Aorta (tissue), 5 donors: ENCODE measurements at regions not wholly inside any gene's neighbourhood (a gene's known extent, or its start where the extent isn't known, plus 50 kb on each side); places are given as distances from the start of the nearest gene placed in this dataset.

Experiments used
- ATAC-seq: fragments of 200-7000 bp; cut with Tn5 transposase; one replicate; pipeline ENCODE4 v1.9.1; 2022; ENCODE audit warnings: moderate library complexity; ENCODE audit not compliant: low FRiP score
- DNase-seq, 2 donors: peaks; one replicate each; pipeline ENCODE4 v3.0.0-alpha.2; 2020
- H3K27ac ChIP-seq, 2 donors: one replicate each; pipeline ENCODE4 v1.5.1; 2013; ENCODE audit warnings: low read length in 2 of 2, mild to moderate bottlenecking in 2 of 2, moderate library complexity in 2 of 2, control low read depth in 1 of 2, inconsistent platforms in 1 of 2, low read depth in 1 of 2
- H3K27me3 ChIP-seq, 2 donors: one replicate each; pipeline ENCODE4 v1.6.1; 2013; ENCODE audit warnings: control low read depth in 1 of 2, low read length in 1 of 2, mild to moderate bottlenecking in 1 of 2, moderate library complexity in 1 of 2; ENCODE audit not compliant: insufficient read depth in 2 of 2, control insufficient read depth in 1 of 2
- H3K36me3 ChIP-seq, 2 donors: one replicate each; pipeline ENCODE4 v1.6.1; 2013; ENCODE audit warnings: control low read depth in 1 of 2, low read length in 1 of 2, mild to moderate bottlenecking in 1 of 2; ENCODE audit not compliant: insufficient read depth in 2 of 2, control insufficient read depth in 1 of 2
- H3K4me1 ChIP-seq, 2 donors: one replicate each; pipeline ENCODE4 v1.6.1; 2013; ENCODE audit warnings: low read length in 2 of 2, control low read depth in 1 of 2, mild to moderate bottlenecking in 1 of 2, moderate library complexity in 1 of 2; ENCODE audit not compliant: insufficient read depth in 2 of 2, control insufficient read depth in 1 of 2
- H3K4me3 ChIP-seq, 2 donors: one replicate each; pipeline ENCODE4 v1.5.1; 2013; ENCODE audit warnings: low read length in 2 of 2, control low read depth in 1 of 2, mild to moderate bottlenecking in 1 of 2
- H3K9me3 ChIP-seq: one replicate; pipeline ENCODE4 v1.6.1; 2013; ENCODE audit warnings: mild to moderate bottlenecking, low read length; ENCODE audit not compliant: control insufficient read depth
- WGBS, 2 donors: extraction: QIAGEN DNeasy Blood & Tissue Kit; methylation state at CpG; one replicate each; pipeline ENCODE4 v1.1.7; 2013; 5-methylcytosine and 5-hydroxymethylcytosine counted together
- intact Hi-C, 2 donors: fragments of 100-400 bp; cut with DNase I; formaldehyde crosslinking; loops; one replicate each; pipeline versions ENCODE4 v1.14.2 to v1.15.0; 2022
- donor health status: healthy with polysubstance abuse.
- donor health status: Bipolar disorder and iron deficiency.
- donor health status: DM: no; HTN: no; CAD: no.
- donor health status: DM: no; HTN: no; CAD: no.
- donor health status: DM: yes; HTN: yes; CAD: no.

DNA sequence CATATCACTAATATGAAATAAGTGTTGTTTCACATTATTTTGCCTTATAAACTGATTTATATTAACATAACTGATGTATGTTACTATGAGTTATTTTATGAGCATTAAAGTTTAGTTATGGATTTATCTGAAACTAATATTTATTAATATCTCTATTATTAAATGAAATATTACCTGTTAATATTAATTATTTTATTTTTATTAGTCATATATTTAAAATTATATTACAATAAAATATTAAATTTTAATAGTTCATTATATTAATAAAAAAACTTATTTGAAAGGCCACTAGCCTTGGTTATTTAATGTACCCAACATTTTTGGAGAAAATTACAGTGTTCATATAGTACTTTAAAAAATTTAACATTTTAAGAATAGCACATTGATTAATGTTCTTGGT, 1643.4 kb upstream of the MIR17HG start:
- H3K27me3 ChIP-seq = no peaks in the 10 kb centered on the region
- DNase-seq (no peak), ATAC-seq (no peak)
- intact Hi-C loops = no loop called here
- no peak overlapping the region for H3K4me3 ChIP-seq
- no peaks in the 10 kb centered on the region for H3K4me1 ChIP-seq
- no peaks in the 10 kb centered on the region for H3K9me3 ChIP-seq
- H3K36me3 ChIP-seq = no peaks in the 10 kb centered on the region
- H3K27ac ChIP-seq = no peak overlapping the region

DNA sequence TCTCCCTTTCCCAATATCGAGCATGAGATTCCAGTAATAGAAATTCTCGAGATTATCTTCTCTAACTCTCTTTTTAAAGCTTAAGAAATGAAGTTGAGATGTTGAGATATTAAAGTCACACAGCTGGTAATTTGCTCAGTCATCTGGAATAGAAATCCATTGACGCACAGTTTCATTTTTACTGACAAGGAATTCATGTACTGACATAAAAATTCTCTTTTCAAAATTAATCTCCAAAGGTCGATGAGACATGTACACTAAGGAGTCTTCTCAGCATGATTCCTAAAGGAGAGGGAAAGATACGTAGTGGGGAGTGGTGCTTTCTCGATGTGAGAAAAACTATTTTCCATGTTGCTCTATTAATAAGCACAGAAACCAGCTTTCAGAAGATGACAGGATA, 1639.5 kb upstream of the MIR17HG start:
- DNase-seq = no peak

DNA sequence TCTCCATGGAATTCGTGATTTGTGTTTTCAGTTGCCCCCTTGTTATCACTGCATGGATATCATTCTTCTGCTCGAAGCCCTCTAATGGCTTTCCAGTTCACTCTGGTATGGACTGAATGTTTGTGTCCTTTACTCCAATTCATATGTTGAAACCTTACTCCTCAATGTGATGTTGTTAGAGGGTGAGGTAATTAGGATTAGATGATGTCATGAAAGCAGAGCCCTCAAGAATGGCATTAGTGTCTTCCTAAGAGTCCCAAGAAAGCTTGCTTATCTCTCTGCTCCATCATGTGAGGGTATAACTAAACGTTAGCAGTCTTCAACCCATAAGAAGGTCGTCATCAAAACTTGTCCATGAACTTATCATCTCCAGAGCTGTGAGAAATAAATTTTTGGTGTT, 1626.3 kb upstream of the MIR17HG start:
- ATAC-seq (no peak), DNase-seq (no peak)
- Histone ChIP-seq H3K4me1 (no peaks in the 10 kb centered on the region), H3K4me3 (no peak overlapping the region), H3K27ac (no peak overlapping the region), H3K27me3 (no peaks in the 10 kb centered on the region), H3K9me3 (no peaks in the 10 kb centered on the region), H3K36me3 (no peaks in the 10 kb centered on the region)
- 54 to 57% methylated on average over 4 of the region's 4 CpGs for WGBS, 2 donors
- intact Hi-C loops = no loop called here

More for the DNA sequence above, 1639.5 kb upstream of the MIR17HG start:
- H3K27ac ChIP-seq = no peak overlapping the region
- no peak for ATAC-seq
- no peaks in the 10 kb centered on the region for H3K27me3 ChIP-seq
- no peak overlapping the region for H3K4me3 ChIP-seq
- intact Hi-C loops = no loop called here
- H3K4me1 ChIP-seq = no peaks in the 10 kb centered on the region
- no peaks in the 10 kb centered on the region for H3K36me3 ChIP-seq
- H3K9me3 ChIP-seq = no peaks in the 10 kb centered on the region
- WGBS, 2 donors = 80 to 83% methylated on average over 6 of the region's 6 CpGs

DNA sequence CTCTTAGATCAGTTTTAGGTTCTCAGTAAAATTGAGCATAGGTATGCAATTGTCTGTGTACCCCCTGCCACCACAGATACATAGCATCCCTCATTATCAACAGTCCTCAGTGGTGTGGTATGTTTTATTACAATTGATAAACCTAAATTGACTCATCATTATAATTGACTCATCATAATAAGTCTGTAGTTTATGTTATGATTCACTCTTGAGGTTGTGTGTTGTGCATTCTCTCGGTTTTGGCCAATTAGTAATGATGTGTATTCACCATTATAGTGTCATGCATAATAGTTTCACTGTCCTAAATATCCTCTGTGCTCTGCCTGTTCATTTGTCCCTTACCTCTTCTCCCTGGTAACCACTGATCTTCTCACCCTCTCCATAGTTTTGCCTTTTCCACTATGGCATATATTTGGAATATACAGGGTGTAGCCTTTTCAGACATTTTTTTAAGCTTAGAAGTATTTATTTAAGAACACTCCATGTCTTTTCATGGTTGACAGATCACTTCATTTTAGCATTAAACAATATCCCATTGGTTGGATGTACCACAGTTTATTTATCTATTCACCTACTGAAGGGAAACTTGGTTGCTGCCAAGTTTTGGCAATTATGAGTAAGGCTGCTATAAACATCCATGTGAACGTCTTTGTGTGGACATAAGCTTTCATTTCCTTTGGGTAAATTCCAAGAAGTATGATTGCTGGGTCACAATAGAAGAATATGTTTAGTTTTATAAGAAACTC, 1620.6 kb upstream of the MIR17HG start:
- WGBS, 2 donors = 45 to 49% methylated on average over 2 of the region's 2 CpGs
- no peaks in the 10 kb centered on the region for H3K36me3 ChIP-seq
- H3K27me3 ChIP-seq = no peaks in the 10 kb centered on the region
- no peak overlapping the region for H3K27ac ChIP-seq
- ATAC-seq (no peak), DNase-seq (no peak)
- intact Hi-C loops = no loop called here
- no peaks in the 10 kb centered on the region for H3K4me1 ChIP-seq
- H3K9me3 ChIP-seq = no peaks in the 10 kb centered on the region
- no peak overlapping the region for H3K4me3 ChIP-seq

DNA sequence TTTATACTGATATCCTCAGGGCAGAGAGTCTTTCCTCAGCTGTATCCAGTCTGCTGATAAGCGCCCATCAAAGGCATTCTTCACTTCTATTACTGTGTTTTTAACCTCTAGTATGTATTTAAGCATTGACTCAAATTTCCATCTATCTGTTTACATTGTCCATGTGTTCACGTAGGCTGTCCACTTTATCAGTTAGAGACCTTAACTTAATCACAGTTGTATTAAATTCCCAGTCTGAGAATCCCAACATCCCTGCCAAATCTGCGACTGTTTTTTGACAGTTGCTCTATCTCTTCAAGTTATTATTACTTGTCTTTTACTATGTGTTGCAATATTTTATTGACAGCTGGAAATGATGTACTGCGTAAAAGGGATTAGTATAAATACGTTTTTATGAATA, 1613.7 kb upstream of the MIR17HG start:
- intact Hi-C loops = no loop called here
- 68 to 69% methylated on average over 5 of the region's 5 CpGs for WGBS, 2 donors

DNA sequence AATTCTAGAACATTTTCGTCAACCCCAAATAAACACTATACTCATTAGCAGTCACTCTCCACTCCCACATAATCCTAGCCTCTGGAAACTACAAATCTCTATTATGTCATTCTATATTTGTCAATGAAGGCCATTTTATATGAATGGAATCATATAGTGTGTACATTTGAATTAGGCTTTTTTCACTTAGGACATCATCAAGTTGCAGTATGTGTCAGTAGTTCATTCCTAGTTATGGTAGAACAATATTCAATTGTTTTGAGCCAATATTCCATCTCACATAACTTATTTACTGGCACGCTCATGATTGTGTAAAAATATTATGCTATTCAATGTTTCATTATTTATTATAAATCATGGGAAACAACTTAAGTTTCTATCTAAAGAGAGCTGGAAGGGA, 1610.4 kb upstream of the MIR17HG start:
- no peak for ATAC-seq
- Histone ChIP-seq H3K4me1 (no peaks in the 10 kb centered on the region), H3K9me3 (no peaks in the 10 kb centered on the region), H3K27ac (no peak overlapping the region), H3K4me3 (no peak overlapping the region), H3K36me3 (no peaks in the 10 kb centered on the region), H3K27me3 (no peaks in the 10 kb centered on the region)
- no peak for DNase-seq
- intact Hi-C loops = no loop called here
- WGBS, 2 donors = 72 to 76% methylated on average over 2 of the region's 2 CpGs

More for the DNA sequence above, 1613.7 kb upstream of the MIR17HG start:
- ATAC-seq = no peak
- Histone ChIP-seq H3K27ac (no peak overlapping the region), H3K4me1 (no peaks in the 10 kb centered on the region), H3K4me3 (no peak overlapping the region), H3K27me3 (no peaks in the 10 kb centered on the region), H3K36me3 (no peaks in the 10 kb centered on the region), H3K9me3 (no peaks in the 10 kb centered on the region)
- no peak for DNase-seq

DNA sequence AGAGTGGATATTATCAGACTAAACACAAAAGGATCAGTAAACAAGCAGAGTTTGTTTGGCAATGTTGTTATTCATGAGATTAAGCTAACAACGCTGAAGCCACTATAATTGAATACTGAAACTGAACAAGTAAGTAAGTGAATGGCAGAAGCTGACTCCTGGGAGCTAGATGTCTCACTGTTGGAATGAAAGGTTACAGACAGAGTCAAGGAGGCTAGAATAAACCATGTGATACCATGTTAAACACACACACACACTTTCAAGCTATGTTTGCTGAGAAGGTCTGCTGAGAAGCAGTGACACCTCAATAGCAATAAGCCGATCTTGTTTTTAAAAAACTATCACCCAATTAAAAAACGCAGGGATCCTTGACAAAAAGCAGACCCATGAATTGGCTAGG, 1609.4 kb upstream of the MIR17HG start:
- no peak overlapping the region for H3K4me3 ChIP-seq
- no peaks in the 10 kb centered on the region for H3K4me1 ChIP-seq
- DNase-seq = no peak
- no peaks in the 10 kb centered on the region for H3K9me3 ChIP-seq
- no peak for ATAC-seq
- no peaks in the 10 kb centered on the region for H3K36me3 ChIP-seq
- WGBS, 2 donors = 58 to 65% methylated on average over 3 of the region's 3 CpGs
- intact Hi-C loops = no loop called here
- no peak overlapping the region for H3K27ac ChIP-seq
- no peaks in the 10 kb centered on the region for H3K27me3 ChIP-seq

DNA sequence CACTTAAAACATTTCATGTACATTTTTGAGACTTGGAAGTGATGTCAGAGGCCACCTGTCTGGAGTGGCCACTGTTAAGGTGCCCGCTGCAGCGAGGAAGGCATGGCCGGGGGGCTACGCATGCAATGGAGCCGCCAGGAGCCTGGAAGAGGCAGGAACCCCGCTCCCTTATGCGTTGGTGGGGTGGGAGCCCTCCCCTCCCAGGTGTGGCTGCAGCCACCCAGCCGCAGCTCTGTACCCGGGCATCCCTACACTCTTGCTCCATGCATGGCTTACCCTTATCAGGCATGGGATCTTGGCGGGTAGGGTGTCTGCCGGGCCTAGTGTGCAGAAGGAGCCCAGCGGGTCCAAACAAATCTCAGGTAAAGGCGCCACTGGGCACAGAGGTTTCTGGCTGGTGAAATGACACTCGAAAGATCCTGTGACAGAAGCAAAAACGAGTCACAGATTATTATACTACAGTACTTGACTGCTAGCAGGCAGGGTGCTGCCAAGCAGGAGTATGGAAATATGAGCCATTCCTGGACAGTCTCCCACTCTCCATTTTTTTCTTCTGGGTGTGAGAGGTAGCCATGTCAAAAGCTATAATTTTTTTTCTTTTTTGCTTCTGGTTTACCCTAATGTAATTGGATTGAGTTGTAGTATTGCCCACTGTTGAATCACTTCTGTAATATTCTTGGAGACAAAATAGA, 1606.3 kb upstream of the MIR17HG start:
- 81 to 83% methylated on average over 15 of the region's 15 CpGs for WGBS, 2 donors
- no peaks in the 10 kb centered on the region for H3K27me3 ChIP-seq
- no peaks in the 10 kb centered on the region for H3K9me3 ChIP-seq
- H3K27ac ChIP-seq = no peak overlapping the region
- no peak overlapping the region for H3K4me3 ChIP-seq
- H3K36me3 ChIP-seq = no peaks in the 10 kb centered on the region
- DNase-seq (peak in 1 of 2 donors; percentile 40), ATAC-seq (peak; percentile 29)
- intact Hi-C loops = no loop called here
- no peaks in the 10 kb centered on the region for H3K4me1 ChIP-seq

DNA sequence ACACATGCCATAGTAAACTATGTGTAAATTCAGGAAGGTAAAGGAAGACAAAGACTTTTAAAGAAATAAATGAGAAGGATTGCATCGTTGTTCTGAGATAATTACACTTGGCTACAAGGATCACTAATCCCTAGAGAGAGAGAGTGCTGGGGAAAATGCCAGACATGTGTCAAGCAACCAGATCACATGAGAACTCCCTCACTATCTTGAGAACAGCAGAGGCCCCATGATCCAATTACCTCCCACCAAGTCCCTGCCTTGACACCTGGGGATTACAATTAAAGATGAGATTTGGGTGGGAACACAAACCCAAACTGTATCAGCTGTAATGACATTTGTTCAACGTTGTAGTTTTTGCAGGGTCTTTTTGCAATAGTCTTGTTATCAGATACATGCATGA, 1600.9 kb upstream of the MIR17HG start:
- no peaks in the 10 kb centered on the region for H3K27me3 ChIP-seq
- intact Hi-C loops = no loop called here
- no peak overlapping the region for H3K27ac ChIP-seq
- no peak overlapping the region for H3K4me3 ChIP-seq
- DNase-seq (no peak), ATAC-seq (no peak)
- H3K36me3 ChIP-seq = no peaks in the 10 kb centered on the region
- 39 to 53% methylated on average over 2 of the region's 2 CpGs for WGBS, 2 donors
- no peaks in the 10 kb centered on the region for H3K9me3 ChIP-seq
- H3K4me1 ChIP-seq = no peaks in the 10 kb centered on the region
